ENCODE measurements at regions not wholly inside any gene's neighbourhood (a gene's known extent, or its start where the extent isn't known, plus 50 kb on each side); places are given as distances from the start of the nearest gene placed in this dataset.

GRCh38 chr2:12376025-12376424 is 340.7 kb upstream of the TRIB2 start:
- no peak for TF ChIP-seq ZFX (IDR thresholded peaks at IDR 0.05; ENCODE audit: borderline replicate concordance)
- no peak for TF ChIP-seq CTCF (IDR thresholded peaks at IDR 0.05)
- no peak overlapping the region for H3K27ac ChIP-seq

GRCh38 chr2:12379143-12379542 is 337.6 kb upstream of the TRIB2 start:
- TF ChIP-seq CTCF (IDR thresholded peaks at IDR 0.05) (no peak), ZFX (IDR thresholded peaks at IDR 0.05; ENCODE audit: borderline replicate concordance) (no peak)
- H3K27ac ChIP-seq: no peak overlapping the region

GRCh38 chr2:12381543-12382325 is 335.0 kb upstream of the TRIB2 start:
- H3K27ac ChIP-seq: no peak overlapping the region

GRCh38 chr2:12382366-12382765 is 334.4 kb upstream of the TRIB2 start:
- H3K27ac ChIP-seq: no peak overlapping the region
- no peak for TF ChIP-seq CTCF (IDR thresholded peaks at IDR 0.05)
- TF ChIP-seq ZFX (IDR thresholded peaks at IDR 0.05; ENCODE audit: borderline replicate concordance): no peak

More at GRCh38 chr2:12381543-12382325, 335.0 kb upstream of the TRIB2 start:
- no peak for TF ChIP-seq ZFX (IDR thresholded peaks at IDR 0.05; ENCODE audit: borderline replicate concordance)
- no peak for TF ChIP-seq CTCF (IDR thresholded peaks at IDR 0.05)

- H3K27ac ChIP-seq: no peak overlapping the region
- TF ChIP-seq CTCF (IDR thresholded peaks at IDR 0.05): no peak
- TF ChIP-seq ZFX (IDR thresholded peaks at IDR 0.05; ENCODE audit: borderline replicate concordance): no peak
Measured at GRCh38 chr2:12389344-12390045, 327.2 kb upstream of the TRIB2 start.

GRCh38 chr2:12391116-12391515 is 325.6 kb upstream of the TRIB2 start:
- H3K27ac ChIP-seq: no peak overlapping the region
- TF ChIP-seq ZFX (IDR thresholded peaks at IDR 0.05; ENCODE audit: borderline replicate concordance) (no peak), CTCF (IDR thresholded peaks at IDR 0.05) (no peak)

GRCh38 chr2:12396699-12397098 is 320.0 kb upstream of the TRIB2 start:
- no peak for TF ChIP-seq ZFX (IDR thresholded peaks at IDR 0.05; ENCODE audit: borderline replicate concordance)
- TF ChIP-seq CTCF (IDR thresholded peaks at IDR 0.05): no peak
- no peak overlapping the region for H3K27ac ChIP-seq

Data from 22Rv1 (cell line).